ENCODE measurements at regions not wholly inside any gene's neighbourhood (a gene's known extent, or its start where the extent isn't known, plus 50 kb on each side); places are given as distances from the start of the nearest gene placed in this dataset.

DNA sequence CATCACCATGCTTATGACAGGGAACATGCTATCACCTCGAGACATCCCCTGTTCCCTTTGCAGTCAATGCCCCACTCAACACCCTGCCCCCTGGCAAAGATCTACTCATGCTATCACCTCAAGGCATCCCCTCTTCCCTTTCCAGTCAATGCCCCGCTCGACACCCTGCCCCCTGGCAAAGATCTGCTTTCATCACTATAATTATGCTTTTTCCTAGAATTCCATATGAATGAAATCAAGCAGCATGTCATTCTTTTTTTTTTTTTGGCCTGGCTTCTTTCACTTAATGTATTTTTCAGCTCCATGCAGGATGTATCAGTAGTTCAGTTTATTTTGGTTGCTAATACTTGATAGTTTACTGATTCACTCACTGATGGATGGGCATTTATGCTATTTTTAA is 554.9 kb downstream of the CDH26 start:
- Mint-ChIP-seq H3K27ac (no peak overlapping the region), H3K4me3 (no peak overlapping the region), H3K9me3 (no peaks in the 10 kb centered on the region), H3K4me1 (ENCODE audit: low read depth) (no peaks in the 10 kb centered on the region), H3K27me3 (no peaks in the 10 kb centered on the region), H3K36me3 (ENCODE audit: low read depth) (no peaks in the 10 kb centered on the region)
- ChIA-PET CTCF (no interaction called here), POLR2A (no interaction called here)
- TF ChIP-seq, protein P1, sequence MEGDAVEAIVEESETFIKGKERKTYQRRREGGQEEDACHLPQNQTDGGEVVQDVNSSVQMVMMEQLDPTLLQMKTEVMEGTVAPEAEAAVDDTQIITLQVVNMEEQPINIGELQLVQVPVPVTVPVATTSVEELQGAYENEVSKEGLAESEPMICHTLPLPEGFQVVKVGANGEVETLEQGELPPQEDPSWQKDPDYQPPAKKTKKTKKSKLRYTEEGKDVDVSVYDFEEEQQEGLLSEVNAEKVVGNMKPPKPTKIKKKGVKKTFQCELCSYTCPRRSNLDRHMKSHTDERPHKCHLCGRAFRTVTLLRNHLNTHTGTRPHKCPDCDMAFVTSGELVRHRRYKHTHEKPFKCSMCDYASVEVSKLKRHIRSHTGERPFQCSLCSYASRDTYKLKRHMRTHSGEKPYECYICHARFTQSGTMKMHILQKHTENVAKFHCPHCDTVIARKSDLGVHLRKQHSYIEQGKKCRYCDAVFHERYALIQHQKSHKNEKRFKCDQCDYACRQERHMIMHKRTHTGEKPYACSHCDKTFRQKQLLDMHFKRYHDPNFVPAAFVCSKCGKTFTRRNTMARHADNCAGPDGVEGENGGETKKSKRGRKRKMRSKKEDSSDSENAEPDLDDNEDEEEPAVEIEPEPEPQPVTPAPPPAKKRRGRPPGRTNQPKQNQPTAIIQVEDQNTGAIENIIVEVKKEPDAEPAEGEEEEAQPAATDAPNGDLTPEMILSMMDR (IDR thresholded peaks at IDR 0.05): no peak
- no peak for DNase-seq
- intact Hi-C loops (cut with micrococcal nuclease): no loop called here
- no peak for ATAC-seq

DNA sequence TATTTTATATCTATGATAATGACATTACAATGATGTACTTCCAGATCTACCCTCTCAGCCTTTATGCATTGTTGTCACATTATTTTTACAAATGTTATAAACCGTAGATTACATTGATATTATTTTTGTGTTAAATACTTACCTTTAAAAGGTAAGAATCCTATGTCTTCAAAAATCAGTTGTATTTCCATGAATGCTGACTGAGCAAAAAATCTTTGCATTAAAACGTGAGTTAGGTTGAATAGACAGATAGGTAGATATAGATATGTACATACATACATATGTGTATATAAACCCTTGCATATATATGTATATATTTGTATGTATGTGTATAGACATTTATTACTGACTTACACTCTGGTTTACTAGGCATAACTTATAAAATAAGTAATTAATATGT is 558.2 kb downstream of the CDH26 start:
- POLR2A ChIA-PET: no interaction called here
- H3K27ac Mint-ChIP-seq: no peak overlapping the region
- TF ChIP-seq, protein P1 (IDR thresholded peaks at IDR 0.05): no peak

DNA sequence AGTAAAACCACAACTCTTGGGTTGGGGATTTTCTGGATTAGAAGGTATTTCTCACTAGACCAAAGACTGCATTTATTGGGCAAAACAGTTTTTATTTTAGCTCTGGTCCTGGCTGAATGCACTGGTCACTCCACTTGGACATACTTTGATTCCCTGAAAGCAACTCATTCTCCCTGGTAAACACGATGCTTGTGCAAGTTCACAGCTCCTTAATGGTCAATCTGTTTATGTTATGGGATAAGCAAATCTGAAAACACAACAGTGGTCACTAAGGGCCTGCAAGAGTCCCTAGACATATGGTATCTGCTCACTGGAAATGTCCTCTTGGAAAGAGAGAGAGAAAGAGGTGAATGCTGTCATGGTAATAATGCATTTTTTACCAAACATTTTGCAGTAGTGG is 559.8 kb downstream of the CDH26 start:
- DNase-seq (no peak), ATAC-seq (no peak)
- H3K4me3 Mint-ChIP-seq: no peak overlapping the region
- no peak overlapping the region for H3K27ac Mint-ChIP-seq
- H3K9me3 Mint-ChIP-seq: no peaks in the 10 kb centered on the region
- CTCF ChIA-PET: no interaction called here
- H3K27me3 Mint-ChIP-seq: peaks cover 6% of the 10 kb centered on the region
- POLR2A ChIA-PET: no interaction called here
- no peaks in the 10 kb centered on the region for H3K4me1 Mint-ChIP-seq (ENCODE audit: low read depth)
- intact Hi-C loops (cut with micrococcal nuclease): no loop called here
- TF ChIP-seq, protein P1 (IDR thresholded peaks at IDR 0.05): no peak
- H3K36me3 Mint-ChIP-seq (ENCODE audit: low read depth): no peaks in the 10 kb centered on the region

More for the DNA sequence above, 558.2 kb downstream of the CDH26 start:
- Mint-ChIP-seq H3K4me3 (no peak overlapping the region), H3K27me3 (peaks cover 6% of the 10 kb centered on the region), H3K9me3 (no peaks in the 10 kb centered on the region), H3K36me3 (ENCODE audit: low read depth) (no peaks in the 10 kb centered on the region), H3K4me1 (ENCODE audit: low read depth) (no peaks in the 10 kb centered on the region)
- intact Hi-C loops (cut with micrococcal nuclease): no loop called here
- no peak for ATAC-seq
- CTCF ChIA-PET: no interaction called here
- no peak for DNase-seq

DNA sequence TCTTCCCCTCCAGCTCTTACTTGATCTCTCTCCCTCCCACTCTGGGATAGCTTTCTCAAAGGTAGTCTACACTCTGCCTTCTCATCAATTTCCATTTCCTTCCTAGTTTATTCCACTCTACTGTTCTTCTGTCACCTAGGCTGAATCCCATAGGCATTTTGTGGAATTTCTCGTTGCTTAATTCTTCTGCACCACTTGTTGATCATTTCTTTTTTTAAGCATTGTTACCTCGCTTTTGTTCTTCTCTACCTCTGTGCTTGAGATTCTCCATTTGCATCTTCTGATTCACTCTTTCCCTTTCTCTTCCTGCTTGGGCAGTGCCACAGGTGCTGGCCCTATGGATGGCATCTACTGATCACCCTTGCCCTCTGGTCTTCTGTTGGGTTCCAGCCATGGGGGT is 567.2 kb downstream of the CDH26 start:
- ChIA-PET POLR2A (no interaction called here), CTCF (no interaction called here)
- TF ChIP-seq, protein P1 (IDR thresholded peaks at IDR 0.05): no peak
- intact Hi-C loops (cut with micrococcal nuclease): no loop called here
- ATAC-seq (no peak), DNase-seq (no peak)
- H3K27ac Mint-ChIP-seq: no peak overlapping the region
- no peak overlapping the region for H3K4me3 Mint-ChIP-seq
- no peaks in the 10 kb centered on the region for H3K27me3 Mint-ChIP-seq
- H3K9me3 Mint-ChIP-seq: no peaks in the 10 kb centered on the region
- H3K4me1 Mint-ChIP-seq (ENCODE audit: low read depth): no peaks in the 10 kb centered on the region
- no peaks in the 10 kb centered on the region for H3K36me3 Mint-ChIP-seq (ENCODE audit: low read depth)

DNA sequence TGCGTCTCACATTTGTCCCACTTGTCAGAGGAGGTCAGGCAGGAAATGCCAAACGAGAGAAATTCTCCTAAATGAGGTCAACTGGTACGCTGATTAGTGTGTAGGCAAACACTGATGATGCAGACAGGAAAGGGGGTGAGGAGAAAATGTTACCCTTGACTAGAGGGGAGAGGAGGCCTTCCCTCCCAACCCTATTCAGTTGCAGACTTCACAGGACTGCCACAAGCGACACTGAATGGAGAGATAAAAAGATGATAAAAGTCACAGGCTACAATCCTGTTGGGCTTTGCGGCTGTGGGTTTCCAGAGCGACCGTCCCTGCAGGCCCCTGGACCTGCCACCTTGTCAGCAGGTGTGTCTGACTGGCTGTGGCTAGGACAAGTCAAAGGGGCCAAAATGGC is 569.4 kb downstream of the CDH26 start:
- Mint-ChIP-seq H3K9me3 (no peaks in the 10 kb centered on the region), H3K27ac (no peak overlapping the region), H3K27me3 (peaks cover 2% of the 10 kb centered on the region), H3K4me3 (no peak overlapping the region), H3K36me3 (ENCODE audit: low read depth) (no peaks in the 10 kb centered on the region), H3K4me1 (ENCODE audit: low read depth) (no peaks in the 10 kb centered on the region)
- no peak for ATAC-seq
- DNase-seq: no peak
- ChIA-PET CTCF (no interaction called here), POLR2A (interaction anchor here (0.8 kb wide), 1 partner anchor 43 kb away, joined by 3 read pairs; no protein-coding TSS in a partner anchor)
- intact Hi-C loops (cut with micrococcal nuclease): no loop called here
- TF ChIP-seq, protein P1 (IDR thresholded peaks at IDR 0.05): no peak

Data from activated CD8-positive, alpha-beta T cell treated with anti-CD3 and anti-CD28 coated beads for 36 hours (primary cell).